ENCODE measurements at regions not wholly inside any gene's neighbourhood (a gene's known extent, or its start where the extent isn't known, plus 50 kb on each side); places are given as distances from the start of the nearest gene placed in this dataset.

DNA sequence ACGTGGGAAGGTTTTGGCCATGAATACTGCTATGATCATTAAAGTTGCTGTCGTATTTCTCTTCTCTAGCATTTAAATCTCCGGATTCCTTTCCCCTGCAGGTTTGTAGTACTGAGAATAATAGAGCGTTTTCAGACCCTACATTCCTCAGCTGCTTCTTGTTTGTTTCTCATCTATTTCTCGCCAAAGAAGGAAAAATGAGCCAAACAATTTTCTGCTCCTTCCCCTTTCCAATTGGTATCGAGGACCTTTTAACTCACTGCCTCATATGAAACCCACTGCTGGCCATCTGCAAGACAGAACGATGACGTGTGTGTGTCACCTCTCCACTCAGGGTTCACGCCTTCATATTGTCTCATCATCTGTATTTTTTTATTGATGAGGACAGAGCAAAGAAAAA lies 689.4 kb upstream of the WWC1 start:
- no peak overlapping the region for H4K91ac ChIP-seq (ENCODE audit: low read length)

DNA sequence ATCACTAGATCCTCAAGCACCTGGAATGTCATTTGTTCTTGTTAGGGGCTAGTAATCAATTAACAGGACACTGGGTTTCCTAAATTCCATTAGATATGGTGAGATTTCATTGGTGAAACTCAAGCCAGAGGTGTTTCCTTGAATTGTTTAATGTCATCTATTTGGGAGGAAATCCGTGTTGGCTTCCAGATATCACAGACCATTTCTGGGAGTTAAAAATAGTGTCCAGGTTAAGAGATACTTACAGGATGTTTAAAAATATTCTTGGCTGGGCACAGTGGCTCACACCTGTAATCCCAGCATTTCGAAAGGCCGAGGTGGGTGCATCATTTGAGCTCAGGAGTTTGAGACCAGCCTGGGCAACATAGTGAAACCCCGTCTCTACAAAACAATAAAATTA lies 688.3 kb upstream of the WWC1 start:
- no peak for DNase-seq
- Histone ChIP-seq H4K91ac (ENCODE audit: low read length) (no peak overlapping the region), H3K36me3 (ENCODE audit: control insufficient read depth in 1 of 2, insufficient read depth in 2 of 2, low read depth in 1 of 2, low read length in 2 of 2) (no peaks in the 10 kb centered on the region), H3K4me1 (ENCODE audit: control insufficient read depth, insufficient read depth, low read depth, low read length) (no peaks in the 10 kb centered on the region), H3K4ac (ENCODE audit: low read depth in 1 of 2, low read length in 2 of 2) (no peak overlapping the region), H2BK120ac (ENCODE audit: low read depth, low read length) (no peak overlapping the region), H3K4me3 (ENCODE audit: insufficient read depth in 1 of 2, low read depth in 1 of 2, low read length in 2 of 2) (no peak overlapping the region), H3K23ac (ENCODE audit: low read length in 2 of 2) (no peak overlapping the region), H3K4me2 (ENCODE audit: low read length, poor library complexity, severe bottlenecking) (no peak overlapping the region), H2BK15ac (ENCODE audit: low read depth, poor library complexity, severe bottlenecking) (no peak overlapping the region), H3K9me3 (ENCODE audit: control insufficient read depth, low read length) (no peaks in the 10 kb centered on the region), H3K27me3 (ENCODE audit: control insufficient read depth in 1 of 2, insufficient read depth in 1 of 2, low read length in 2 of 2) (no peaks in the 10 kb centered on the region), H3K9ac (ENCODE audit: low read length) (no peak overlapping the region), H2AK5ac (ENCODE audit: low read length, severe bottlenecking) (no peak overlapping the region), H2BK5ac (ENCODE audit: low read depth, low read length, poor library complexity, severe bottlenecking) (no peak overlapping the region), H4K8ac (ENCODE audit: low read length) (no peak overlapping the region), H3K14ac (ENCODE audit: low read length in 2 of 2) (no peak overlapping the region), H3K27ac (ENCODE audit: low read length, poor library complexity, severe bottlenecking) (no peak overlapping the region), H2BK12ac (ENCODE audit: low read length in 2 of 2) (no peak overlapping the region), H2AFZ (ENCODE audit: low read depth, low read length) (no peak overlapping the region), H3K18ac (ENCODE audit: low read depth in 1 of 2, low read length in 2 of 2) (no peak overlapping the region), H3K79me1 (replicated peaks; ENCODE audit: low read length, poor library complexity, severe bottlenecking) (no peaks in the 10 kb centered on the region)
- 90% methylated on average over 4 of the region's 4 CpGs for WGBS

More for the DNA sequence above, 689.4 kb upstream of the WWC1 start:
- H3K4me2 ChIP-seq (ENCODE audit: low read length, poor library complexity, severe bottlenecking), result no peak overlapping the region
- H3K36me3 ChIP-seq (ENCODE audit: control insufficient read depth in 1 of 2, insufficient read depth in 2 of 2, low read depth in 1 of 2, low read length in 2 of 2), result no peaks in the 10 kb centered on the region
- no peaks in the 10 kb centered on the region for H3K9me3 ChIP-seq (ENCODE audit: control insufficient read depth, low read length)
- no peak overlapping the region for H3K4ac ChIP-seq (ENCODE audit: low read depth in 1 of 2, low read length in 2 of 2)
- no peak overlapping the region for H3K27ac ChIP-seq (ENCODE audit: low read length, poor library complexity, severe bottlenecking)
- no peaks in the 10 kb centered on the region for H3K4me1 ChIP-seq (ENCODE audit: control insufficient read depth, insufficient read depth, low read depth, low read length)
- H3K79me1 ChIP-seq (replicated peaks; ENCODE audit: low read length, poor library complexity, severe bottlenecking), result no peaks in the 10 kb centered on the region
- H3K27me3 ChIP-seq (ENCODE audit: control insufficient read depth in 1 of 2, insufficient read depth in 1 of 2, low read length in 2 of 2), result no peaks in the 10 kb centered on the region
- no peak overlapping the region for H3K18ac ChIP-seq (ENCODE audit: low read depth in 1 of 2, low read length in 2 of 2)
- no peak overlapping the region for H3K23ac ChIP-seq (ENCODE audit: low read length in 2 of 2)
- no peak overlapping the region for H2BK12ac ChIP-seq (ENCODE audit: low read length in 2 of 2)
- H4K8ac ChIP-seq (ENCODE audit: low read length), result no peak overlapping the region
- H3K9ac ChIP-seq (ENCODE audit: low read length), result no peak overlapping the region
- no peak overlapping the region for H2BK5ac ChIP-seq (ENCODE audit: low read depth, low read length, poor library complexity, severe bottlenecking)
- H2AFZ ChIP-seq (ENCODE audit: low read depth, low read length), result no peak overlapping the region
- H2BK15ac ChIP-seq (ENCODE audit: low read depth, poor library complexity, severe bottlenecking), result no peak overlapping the region
- 54% methylated on average over 6 of the region's 9 CpGs for WGBS
- no peak overlapping the region for H3K4me3 ChIP-seq (ENCODE audit: insufficient read depth in 1 of 2, low read depth in 1 of 2, low read length in 2 of 2)
- no peak overlapping the region for H2BK120ac ChIP-seq (ENCODE audit: low read depth, low read length)
- no peak for DNase-seq
- H3K14ac ChIP-seq (ENCODE audit: low read length in 2 of 2), result no peak overlapping the region
- no peak overlapping the region for H2AK5ac ChIP-seq (ENCODE audit: low read length, severe bottlenecking)

DNA sequence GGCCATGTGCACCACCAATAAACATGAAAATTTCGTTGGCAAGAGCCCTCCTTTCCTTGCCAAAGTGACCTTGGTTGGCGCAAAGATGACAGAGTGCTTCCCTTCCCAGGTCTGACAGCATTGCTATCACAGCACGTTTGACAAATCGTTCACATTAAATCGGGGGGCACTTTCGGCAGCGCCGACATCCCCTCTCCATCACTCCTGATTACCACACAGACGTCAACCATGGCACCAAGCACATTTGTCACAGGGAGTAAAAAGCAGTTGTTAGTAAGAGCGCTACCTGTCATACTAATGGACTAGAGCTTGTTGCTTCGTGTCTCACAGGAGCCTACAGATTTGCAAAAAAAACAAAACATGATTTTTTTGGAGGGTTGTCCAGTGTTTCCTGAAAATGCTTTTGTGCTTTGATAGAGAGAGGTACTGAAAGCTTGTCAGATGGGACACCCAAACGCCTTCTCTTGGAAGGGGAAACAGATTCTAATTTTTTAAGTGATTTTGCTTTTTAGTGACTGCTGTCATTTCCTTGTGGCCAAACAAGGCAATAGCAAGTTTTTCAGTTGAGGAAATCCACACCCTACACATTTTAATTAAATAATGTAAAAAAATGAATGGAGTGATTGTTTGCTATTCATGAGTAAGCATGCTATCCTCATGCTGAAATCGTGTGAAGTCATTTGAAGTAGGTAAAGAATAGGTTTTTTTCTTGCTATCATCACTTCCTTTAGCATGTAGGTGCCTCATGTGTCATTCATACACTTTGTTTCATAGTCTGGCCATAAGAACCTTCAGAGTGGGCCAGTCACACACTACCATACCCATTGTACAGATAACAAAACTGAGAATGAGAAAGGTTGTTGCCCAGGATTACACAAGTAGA lies 682.8 kb upstream of the WWC1 start:
- Histone ChIP-seq H3K9ac (ENCODE audit: low read length) (no peak overlapping the region), H2BK12ac (ENCODE audit: low read length in 2 of 2) (no peak overlapping the region), H3K79me1 (replicated peaks; ENCODE audit: low read length, poor library complexity, severe bottlenecking) (no peaks in the 10 kb centered on the region), H2AFZ (ENCODE audit: low read depth, low read length) (no peak overlapping the region), H4K91ac (ENCODE audit: low read length) (no peak overlapping the region), H2BK120ac (ENCODE audit: low read depth, low read length) (no peak overlapping the region), H2AK5ac (ENCODE audit: low read length, severe bottlenecking) (no peak overlapping the region), H2BK15ac (ENCODE audit: low read depth, poor library complexity, severe bottlenecking) (no peak overlapping the region), H3K23ac (ENCODE audit: low read length in 2 of 2) (no peak overlapping the region), H4K8ac (ENCODE audit: low read length) (no peak overlapping the region), H3K27me3 (ENCODE audit: control insufficient read depth in 1 of 2, insufficient read depth in 1 of 2, low read length in 2 of 2) (no peaks in the 10 kb centered on the region), H2BK5ac (ENCODE audit: low read depth, low read length, poor library complexity, severe bottlenecking) (no peak overlapping the region), H3K27ac (ENCODE audit: low read length, poor library complexity, severe bottlenecking) (no peak overlapping the region), H3K4me3 (ENCODE audit: insufficient read depth in 1 of 2, low read depth in 1 of 2, low read length in 2 of 2) (no peak overlapping the region), H3K4me2 (ENCODE audit: low read length, poor library complexity, severe bottlenecking) (no peak overlapping the region), H3K4ac (ENCODE audit: low read depth in 1 of 2, low read length in 2 of 2) (no peak overlapping the region), H3K9me3 (ENCODE audit: control insufficient read depth, low read length) (no peaks in the 10 kb centered on the region), H3K14ac (ENCODE audit: low read length in 2 of 2) (no peak overlapping the region), H3K36me3 (ENCODE audit: control insufficient read depth in 1 of 2, insufficient read depth in 2 of 2, low read depth in 1 of 2, low read length in 2 of 2) (no peaks in the 10 kb centered on the region), H3K18ac (ENCODE audit: low read depth in 1 of 2, low read length in 2 of 2) (no peak overlapping the region), H3K4me1 (ENCODE audit: control insufficient read depth, insufficient read depth, low read depth, low read length) (no peaks in the 10 kb centered on the region)
- 94% methylated on average over 13 of the region's 13 CpGs for WGBS
- DNase-seq, result no peak

DNA sequence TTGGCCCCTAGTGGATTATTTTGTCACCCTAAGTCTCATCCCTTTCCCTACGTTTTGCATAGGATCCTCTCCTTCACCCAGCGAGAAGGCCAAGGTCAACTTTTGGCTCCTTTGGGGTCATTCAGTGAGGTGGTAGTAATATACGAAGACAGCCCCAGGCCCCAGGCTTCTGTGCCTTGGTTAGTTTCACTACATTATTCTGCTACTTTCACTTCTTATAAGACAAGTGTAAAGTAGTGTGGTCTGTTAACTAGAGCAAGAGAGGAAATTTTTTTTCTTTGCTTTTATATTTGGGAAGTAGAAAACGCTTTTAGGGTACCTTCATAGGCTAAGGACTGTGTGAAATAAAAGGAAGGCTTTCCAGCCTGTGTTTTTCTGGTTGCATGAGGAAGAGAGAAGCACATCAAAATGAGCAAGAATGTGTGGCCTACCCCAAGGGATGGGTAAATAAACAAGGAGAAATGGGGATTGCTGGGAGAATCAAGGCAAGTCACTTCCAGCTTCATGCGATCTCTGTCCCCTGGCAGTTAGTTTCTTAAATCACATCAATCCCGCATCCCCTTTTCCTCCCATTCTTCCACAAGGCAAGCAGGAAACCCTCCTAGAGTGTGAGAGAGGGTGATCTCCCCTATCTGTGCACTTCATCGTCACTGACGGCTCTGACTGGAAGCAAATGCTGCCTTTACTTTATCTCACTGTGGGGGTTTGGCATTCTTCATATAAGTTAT lies 677.0 kb upstream of the WWC1 start:
- H2AK5ac ChIP-seq (ENCODE audit: low read length, severe bottlenecking), result peak overlapping the region; percentile 31
- H3K23ac ChIP-seq (ENCODE audit: low read length in 2 of 2), result no peak overlapping the region
- H3K18ac ChIP-seq (ENCODE audit: low read depth in 1 of 2, low read length in 2 of 2), result peak overlapping the region in 1 of 2 experiments; percentile 66
- 67% methylated on average over 4 of the region's 8 CpGs for WGBS
- H4K91ac ChIP-seq (ENCODE audit: low read length), result no peak overlapping the region
- H3K9me3 ChIP-seq (ENCODE audit: control insufficient read depth, low read length), result no peaks in the 10 kb centered on the region
- no peak overlapping the region for H2BK15ac ChIP-seq (ENCODE audit: low read depth, poor library complexity, severe bottlenecking)
- H3K36me3 ChIP-seq (ENCODE audit: control insufficient read depth in 1 of 2, insufficient read depth in 2 of 2, low read depth in 1 of 2, low read length in 2 of 2), result no peaks in the 10 kb centered on the region
- peak overlapping the region; percentile 61 for H4K8ac ChIP-seq (ENCODE audit: low read length)
- no peak overlapping the region for H3K4ac ChIP-seq (ENCODE audit: low read depth in 1 of 2, low read length in 2 of 2)
- H3K14ac ChIP-seq (ENCODE audit: low read length in 2 of 2), result no peak overlapping the region
- H3K4me3 ChIP-seq (ENCODE audit: insufficient read depth in 1 of 2, low read depth in 1 of 2, low read length in 2 of 2), result no peak overlapping the region
- H3K9ac ChIP-seq (ENCODE audit: low read length), result no peak overlapping the region
- no peaks in the 10 kb centered on the region for H3K79me1 ChIP-seq (replicated peaks; ENCODE audit: low read length, poor library complexity, severe bottlenecking)
- no peak overlapping the region for H2BK5ac ChIP-seq (ENCODE audit: low read depth, low read length, poor library complexity, severe bottlenecking)
- DNase-seq, result peak; percentile 14
- no peak overlapping the region for H2BK12ac ChIP-seq (ENCODE audit: low read length in 2 of 2)
- no peaks in the 10 kb centered on the region for H3K4me1 ChIP-seq (ENCODE audit: control insufficient read depth, insufficient read depth, low read depth, low read length)
- no peak overlapping the region for H2AFZ ChIP-seq (ENCODE audit: low read depth, low read length)
- H3K27ac ChIP-seq (ENCODE audit: low read length, poor library complexity, severe bottlenecking), result no peak overlapping the region
- H3K4me2 ChIP-seq (ENCODE audit: low read length, poor library complexity, severe bottlenecking), result no peak overlapping the region
- H2BK120ac ChIP-seq (ENCODE audit: low read depth, low read length), result no peak overlapping the region
- no peaks in the 10 kb centered on the region for H3K27me3 ChIP-seq (ENCODE audit: control insufficient read depth in 1 of 2, insufficient read depth in 1 of 2, low read length in 2 of 2)
